ENCODE measurements at regions not wholly inside any gene's neighbourhood (a gene's known extent, or its start where the extent isn't known, plus 50 kb on each side); places are given as distances from the start of the nearest gene placed in this dataset.
A peak's percentile ranks its signal among the peaks of the same experiment; 100 is the strongest.
"Not testable (repeated sequence)": the region's sequence is repeated elsewhere in the genome, so short reads cannot be mapped to it uniquely, and the experiment has no call there.

- no peak for DNase-seq
These were observed 420.2 kb downstream of the SUCLG1 start for GRCh38 chr2:84038866-84039265.

- DNase-seq = no peak
These were observed 425.6 kb downstream of the SUCLG1 start for GRCh38 chr2:84033347-84033974.

DNA sequence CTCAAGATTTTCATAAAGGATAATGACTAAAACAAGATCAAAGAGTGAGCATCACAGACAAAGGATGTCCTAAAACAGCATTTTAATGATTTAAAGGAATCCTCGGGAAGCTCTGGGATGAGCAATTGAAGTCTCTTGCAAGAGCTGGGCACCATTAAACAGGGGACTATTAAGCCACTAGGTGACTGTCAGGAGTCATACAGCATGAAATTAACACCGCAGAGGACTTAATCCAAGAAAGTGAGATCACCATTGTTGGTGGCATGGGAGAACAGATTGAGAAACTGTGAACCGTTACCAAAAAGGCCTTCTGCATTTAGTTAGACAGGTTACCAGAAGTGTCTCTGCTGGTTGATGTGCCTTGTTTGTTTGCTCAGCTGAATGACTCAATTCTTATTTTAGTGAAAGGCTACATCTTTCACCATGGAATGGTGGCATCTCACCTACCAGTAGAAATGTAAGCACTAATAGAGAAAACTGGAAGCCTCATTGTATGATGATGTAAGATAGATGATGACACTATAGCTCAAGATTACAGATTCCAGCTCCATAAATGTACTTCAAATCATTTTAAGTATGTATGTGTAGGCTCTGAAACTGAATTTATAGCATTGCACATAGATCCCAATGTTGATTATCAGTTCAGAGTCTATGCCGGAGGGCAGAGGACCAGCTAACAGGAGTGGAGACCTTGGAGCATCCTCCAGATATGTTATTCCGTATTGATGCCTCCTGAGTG is 427.6 kb downstream of the SUCLG1 start:
- no peak for DNase-seq

GRCh38 chr2:84029903-84030575 is 429.0 kb downstream of the SUCLG1 start:
- DNase-seq = no peak

GRCh38 chr2:84026818-84027217 is 432.3 kb downstream of the SUCLG1 start:
- DNase-seq = no peak

DNA sequence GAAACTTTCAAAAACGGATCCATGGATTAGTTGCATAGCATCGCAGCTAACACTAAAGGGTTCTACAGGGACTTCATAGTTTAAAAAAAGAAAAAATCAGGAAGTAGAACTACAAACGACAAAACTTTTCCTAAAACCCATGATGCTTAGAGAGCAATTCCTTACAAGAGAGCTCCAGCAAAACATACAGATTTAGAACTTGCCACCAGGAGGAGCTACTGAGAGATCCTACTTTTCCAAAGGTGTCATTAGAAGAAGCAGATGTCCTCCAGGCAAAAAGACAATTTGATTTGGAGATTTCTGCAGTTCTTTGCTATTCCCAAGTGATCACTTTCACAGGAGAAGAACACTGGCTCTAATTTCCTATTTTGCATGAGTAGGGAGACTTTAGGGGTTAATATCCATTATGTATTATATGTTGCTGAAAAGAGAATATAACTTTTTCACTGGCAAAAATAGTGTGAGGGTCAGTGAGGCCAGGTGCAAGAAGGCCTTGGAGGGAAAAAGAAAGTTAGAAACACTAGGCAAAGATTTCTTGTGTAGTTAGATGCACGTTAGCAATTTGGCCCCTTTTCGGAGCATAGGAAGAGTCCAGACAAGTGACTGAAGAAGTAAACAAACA is 436.2 kb downstream of the SUCLG1 start:
- DNase-seq = peak; percentile 38

DNA sequence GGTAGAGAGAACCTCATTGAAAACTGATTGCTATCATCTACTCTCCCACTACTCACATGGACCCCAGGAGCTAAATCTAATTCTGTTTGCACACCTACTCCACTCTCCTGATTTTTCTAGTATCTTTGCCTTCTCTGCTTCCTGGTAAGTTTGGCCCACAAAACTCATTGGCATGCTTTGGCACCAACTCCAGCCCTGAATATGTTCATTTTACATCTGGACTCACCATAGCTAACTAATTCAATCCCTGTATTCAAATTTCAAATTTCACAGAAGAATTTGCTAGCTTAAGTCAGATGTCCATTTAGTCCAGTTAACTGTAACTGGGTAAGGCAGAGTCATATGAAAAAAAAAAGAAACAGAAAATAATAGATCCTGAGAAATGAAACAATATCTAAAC is 442.1 kb downstream of the SUCLG1 start:
- DNase-seq = no peak

- no peak for DNase-seq
These were observed 442.9 kb downstream of the SUCLG1 start for GRCh38 chr2:84016183-84016582.

- DNase-seq = no peak
These were observed 461.2 kb downstream of the SUCLG1 start for GRCh38 chr2:83997889-83998288.

GRCh38 chr2:83994633-83995179 is 464.4 kb downstream of the SUCLG1 start:
- no peak for DNase-seq

GRCh38 chr2:83993873-83994632 is 465.0 kb downstream of the SUCLG1 start:
- DNase-seq = no peak

GRCh38 chr2:83991992-83992391 is 467.1 kb downstream of the SUCLG1 start:
- no peak for DNase-seq

GRCh38 chr2:83990636-83991035 is 468.4 kb downstream of the SUCLG1 start:
- DNase-seq = no peak

GRCh38 chr2:83976628-83977027 is 482.5 kb downstream of the SUCLG1 start:
- not testable (repeated sequence) for DNase-seq

DNA sequence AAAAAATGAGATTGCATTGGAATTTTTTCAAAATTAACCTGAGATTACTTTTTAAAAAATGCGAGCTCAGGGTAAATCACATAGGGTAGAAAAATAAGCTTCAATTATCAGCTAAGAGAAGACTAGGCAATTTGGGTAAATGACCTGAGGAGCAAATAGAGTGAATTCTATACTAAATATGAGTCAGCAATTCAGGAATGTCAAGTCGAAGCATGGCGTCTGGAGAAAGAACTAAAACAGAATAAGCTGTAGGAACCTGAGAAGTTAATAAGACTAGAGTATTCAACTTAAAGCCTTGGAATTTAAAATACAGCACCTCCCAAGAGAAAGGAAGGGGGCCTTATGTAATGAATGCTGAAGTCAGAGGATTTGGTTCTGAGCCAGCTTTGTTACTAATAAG is 487.0 kb downstream of the SUCLG1 start:
- DNase-seq = no peak

GRCh38 chr2:83971547-83971946 is 487.5 kb downstream of the SUCLG1 start:
- DNase-seq = no peak

DNA sequence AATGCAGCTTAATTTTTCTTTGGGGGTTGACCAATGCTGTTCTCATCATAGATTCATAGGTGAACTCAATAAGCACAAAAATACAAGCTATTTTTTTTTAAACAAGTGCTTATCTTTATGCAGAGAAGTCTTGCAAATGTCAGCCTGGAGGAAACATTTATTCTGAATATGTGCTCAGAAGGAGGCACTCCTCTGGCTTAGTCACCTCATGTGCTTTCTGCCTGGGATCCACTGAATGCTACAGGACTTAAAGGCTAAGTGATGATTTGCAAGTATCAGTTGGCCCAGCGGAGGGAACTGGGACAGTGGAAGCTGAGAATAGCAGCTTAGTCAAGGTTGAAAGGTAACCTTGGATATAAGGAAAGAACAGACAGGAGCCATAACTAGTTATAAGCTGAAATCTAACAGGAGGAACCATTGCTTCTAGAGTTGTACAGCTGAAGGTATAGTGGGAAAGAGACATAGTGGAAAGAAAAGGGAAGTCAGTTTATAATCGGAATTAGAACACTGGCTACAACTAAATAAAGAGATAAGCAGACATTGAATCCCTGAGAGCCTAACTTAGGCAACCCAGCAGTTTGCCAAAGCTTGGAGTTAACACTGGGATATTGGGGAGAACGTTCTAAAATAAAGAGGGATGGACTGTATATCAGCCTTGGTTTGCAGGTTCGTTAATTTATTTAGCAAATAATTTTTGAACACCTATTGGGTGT is 488.7 kb downstream of the SUCLG1 start:
- no peak for DNase-seq

- DNase-seq = no peak
These were observed 490.0 kb downstream of the SUCLG1 start for GRCh38 chr2:83969085-83969484.

- DNase-seq = no peak
These were observed 491.2 kb downstream of the SUCLG1 start for GRCh38 chr2:83967854-83968253.

GRCh38 chr2:83966946-83967345 is 492.1 kb downstream of the SUCLG1 start:
- DNase-seq = not testable (repeated sequence)

DNA sequence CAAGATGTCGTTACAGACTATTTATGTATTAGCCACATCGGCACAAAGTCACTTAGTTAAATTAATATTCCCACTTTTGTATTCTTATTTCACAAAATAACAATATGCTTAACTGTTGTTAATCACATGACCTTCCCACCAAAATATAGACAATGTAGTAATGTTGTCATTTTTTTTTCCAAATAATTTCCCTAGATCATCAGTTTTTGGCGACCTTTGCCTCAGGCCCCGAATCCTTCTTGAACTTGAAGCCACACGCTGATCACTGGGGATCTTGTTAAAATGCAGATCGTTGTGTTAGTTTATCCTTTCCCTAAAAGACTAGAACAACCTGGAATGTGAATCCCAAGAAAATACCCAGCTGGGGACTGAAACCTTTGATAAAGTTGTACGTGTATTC is 497.6 kb downstream of the SUCLG1 start:
- no peak for DNase-seq

DNA sequence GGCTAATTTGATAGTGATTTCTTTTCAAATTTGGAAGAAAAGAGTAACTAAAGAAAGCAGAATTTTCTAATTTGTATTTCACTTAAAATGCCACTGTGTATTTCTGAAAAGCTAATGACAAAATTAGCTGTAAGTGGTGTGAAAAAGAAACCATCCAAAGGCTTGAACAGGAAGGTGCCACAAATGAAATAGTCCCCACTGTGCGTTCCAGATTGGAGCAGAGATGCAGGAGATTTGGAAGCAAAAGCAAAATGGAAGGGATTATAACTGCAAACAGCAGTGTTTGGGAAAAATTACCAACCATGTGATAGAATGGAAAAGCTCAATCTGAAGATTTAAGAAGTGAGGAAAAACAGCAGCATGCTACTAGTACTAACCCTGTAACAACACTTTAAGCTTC is 498.7 kb downstream of the SUCLG1 start:
- no peak for DNase-seq
